CD4-positive, alpha-beta T cell treated with Interleukin-4 for 1 hour (primary cell): ENCODE measurements at regions not wholly inside any gene's neighbourhood (a gene's known extent, or its start where the extent isn't known, plus 50 kb on each side); places are given as distances from the start of the nearest gene placed in this dataset.

ENCODE experiments used
- DNase-seq, 2 donors: peaks; one replicate each; pipeline ENCODE4 v3.0.0-alpha.2; 2020 to 2022

GRCh38 chr13:32914686-32915085, 101.5 kb upstream of the KL start:
- DNase-seq: no peak

- DNase-seq: no peak
Observed at GRCh38 chr13:32917504-32917903, 98.7 kb upstream of the KL start.

- no peak for DNase-seq
Observed at GRCh38 chr13:32923725-32924124, 92.5 kb upstream of the KL start.

GRCh38 chr13:32924886-32925285, 91.3 kb upstream of the KL start:
- no peak for DNase-seq

- no peak for DNase-seq
Observed at GRCh38 chr13:32925506-32925905, 90.7 kb upstream of the KL start.

- no peak for DNase-seq
Observed at GRCh38 chr13:32932376-32932775, 83.8 kb upstream of the KL start.

GRCh38 chr13:32936716-32937115, 79.5 kb upstream of the KL start:
- no peak for DNase-seq

- no peak for DNase-seq
Observed at GRCh38 chr13:32938314-32938713, 77.9 kb upstream of the KL start.

GRCh38 chr13:32938907-32939306, 77.3 kb upstream of the KL start:
- DNase-seq: no peak

- DNase-seq: no peak
Observed at GRCh38 chr13:32940601-32941000, 75.6 kb upstream of the KL start.

- DNase-seq: no peak
Observed at GRCh38 chr13:32941368-32941767, 74.9 kb upstream of the KL start.

GRCh38 chr13:32946558-32946957, 69.7 kb upstream of the KL start:
- DNase-seq: no peak

- no peak for DNase-seq
Observed at GRCh38 chr13:32947411-32948276, 68.6 kb upstream of the KL start.

- DNase-seq: no peak
Observed at GRCh38 chr13:32949820-32950219, 66.4 kb upstream of the KL start.

- DNase-seq: no peak
Observed at GRCh38 chr13:32951580-32951979, 64.6 kb upstream of the KL start.

- no peak for DNase-seq
Observed at GRCh38 chr13:32955881-32956594, 60.2 kb upstream of the KL start.

GRCh38 chr13:32956595-32956933, 59.7 kb upstream of the KL start:
- no peak for DNase-seq

GRCh38 chr13:32960626-32961025, 55.6 kb upstream of the KL start:
- no peak for DNase-seq

- DNase-seq: no peak
Observed at GRCh38 chr13:32961724-32962123, 54.5 kb upstream of the KL start.

- no peak for DNase-seq
Observed at GRCh38 chr13:32962342-32962741, 53.9 kb upstream of the KL start.

GRCh38 chr13:32964987-32965386, 51.2 kb upstream of the KL start:
- no peak for DNase-seq
